Sigmoid colon (tissue), 3 donors: ENCODE measurements at regions not wholly inside any gene's neighbourhood (a gene's known extent, or its start where the extent isn't known, plus 50 kb on each side); places are given as distances from the start of the nearest gene placed in this dataset.

Experiments
- POLR2A ChIP-seq, 2 donors: fragments of 450-650 bp; IDR thresholded peaks; one replicate each; pipeline ENCODE4 v1.6.1; 2016; ENCODE audit warnings: antibody characterized with exemption in 2 of 2, mild to moderate bottlenecking in 2 of 2, moderate library complexity in 2 of 2
- TF ChIP-seq, protein P1 (sequence below), 4 experiments: fragments of 450-650 bp in 3 of 4; fragments of 200-600 bp in 1 of 4; IDR thresholded peaks; one replicate each; pipeline ENCODE4 v1.5.1; 2016 to 2019; ENCODE audit warnings: antibody characterized with exemption in 4 of 4, mild to moderate bottlenecking in 3 of 4, moderate library complexity in 2 of 4

DNA sequence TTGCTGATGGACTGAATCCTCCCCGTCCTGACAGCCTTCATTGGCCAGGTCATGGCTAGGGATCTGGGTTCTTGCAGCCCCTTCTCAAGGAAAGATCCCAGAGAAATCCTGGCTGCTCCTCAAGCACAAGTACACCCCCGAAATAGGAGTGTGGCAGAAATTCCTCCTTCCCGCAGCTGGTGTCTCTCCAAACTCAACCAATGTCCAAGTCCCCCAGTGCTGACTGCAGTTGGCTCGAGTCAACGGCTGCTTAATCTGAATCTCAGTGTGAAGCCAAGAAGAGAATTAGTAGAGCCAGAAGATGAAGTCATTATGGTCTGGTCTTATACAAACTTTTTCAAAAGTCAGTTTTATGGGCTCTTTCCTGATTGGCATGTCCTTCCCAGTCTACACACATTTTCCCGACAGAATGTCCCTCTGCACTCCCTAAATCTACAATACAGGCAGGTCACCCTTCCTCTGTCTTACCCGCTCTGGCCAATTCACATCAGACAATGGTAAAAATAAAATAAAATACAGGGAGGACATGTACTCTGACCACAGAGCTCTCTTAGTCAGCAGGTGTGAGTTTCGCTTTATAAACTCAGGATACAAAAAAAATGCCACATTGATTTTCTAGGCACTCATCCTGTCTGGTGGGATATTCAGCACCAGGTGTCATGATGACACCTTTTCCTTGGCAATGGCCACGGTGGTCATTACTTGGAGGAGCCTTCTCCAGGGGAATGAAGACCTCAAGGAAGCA, 76.9 kb upstream of the PAPOLG start:
- TF ChIP-seq, protein P1, sequence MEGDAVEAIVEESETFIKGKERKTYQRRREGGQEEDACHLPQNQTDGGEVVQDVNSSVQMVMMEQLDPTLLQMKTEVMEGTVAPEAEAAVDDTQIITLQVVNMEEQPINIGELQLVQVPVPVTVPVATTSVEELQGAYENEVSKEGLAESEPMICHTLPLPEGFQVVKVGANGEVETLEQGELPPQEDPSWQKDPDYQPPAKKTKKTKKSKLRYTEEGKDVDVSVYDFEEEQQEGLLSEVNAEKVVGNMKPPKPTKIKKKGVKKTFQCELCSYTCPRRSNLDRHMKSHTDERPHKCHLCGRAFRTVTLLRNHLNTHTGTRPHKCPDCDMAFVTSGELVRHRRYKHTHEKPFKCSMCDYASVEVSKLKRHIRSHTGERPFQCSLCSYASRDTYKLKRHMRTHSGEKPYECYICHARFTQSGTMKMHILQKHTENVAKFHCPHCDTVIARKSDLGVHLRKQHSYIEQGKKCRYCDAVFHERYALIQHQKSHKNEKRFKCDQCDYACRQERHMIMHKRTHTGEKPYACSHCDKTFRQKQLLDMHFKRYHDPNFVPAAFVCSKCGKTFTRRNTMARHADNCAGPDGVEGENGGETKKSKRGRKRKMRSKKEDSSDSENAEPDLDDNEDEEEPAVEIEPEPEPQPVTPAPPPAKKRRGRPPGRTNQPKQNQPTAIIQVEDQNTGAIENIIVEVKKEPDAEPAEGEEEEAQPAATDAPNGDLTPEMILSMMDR (IDR thresholded peaks at IDR 0.05): no peak
- TF ChIP-seq POLR2A (IDR thresholded peaks at IDR 0.05): no peak
